HepG2 (cell line): ENCODE measurements at regions not wholly inside any gene's neighbourhood (a gene's known extent, or its start where the extent isn't known, plus 50 kb on each side); places are given as distances from the start of the nearest gene placed in this dataset.

Experiments
- ATAC-seq: fragments of 200-7000 bp; cut with Tn5 transposase; 3 replicates; pipeline ENCODE4 v1.9.1; 2020; ENCODE audit warnings: mild to moderate bottlenecking, moderate library complexity
- BruUV-seq: library from RNA; stranded (reverse); fragments of 400-500 nt; replicated peaks from 2 replicates; lab custom pipeline; 2021; lab: Mats Ljungman, UMichigan
- CTCF ChIA-PET: fragments of 300-600 bp; formaldehyde crosslinking; extraction: SDS; loops from one replicate; lab custom pipeline; 2021; ENCODE audit warnings: low total read pairs, inconsistent platforms, low intra/inter-chr PET ratio; lab: Yijun Ruan, JAX
- POLR2A ChIA-PET: fragments of 350-600 bp; sonication (Branson Sonifier 250); formaldehyde crosslinking; loops from one replicate; lab custom pipeline; 2020; ENCODE audit warnings: antibody characterized with exemption, inconsistent platforms; lab: Yijun Ruan, JAX
- DNase-seq: peaks from one replicate; pipeline ENCODE4 v3.0.0-alpha.2; 2015; ENCODE audit warnings: low spot score
- FAIRE-seq: peaks from 3 replicates; lab custom pipeline; 2011; peaks lifted over from hg19 to GRCh38; lab: Jason Lieb, UNC
- H2AFZ ChIP-seq: one replicate; pipeline ENCODE4 v1.6.1; 2011; ENCODE audit warnings: low read length, inconsistent platforms
- H3K27ac ChIP-seq: fragments of 300-600 bp; 3 replicates; pipeline ENCODE4 v1.8.0; 2011; ENCODE audit warnings: mixed run types, mild to moderate bottlenecking, mixed read lengths, low read length, inconsistent platforms; ENCODE audit not compliant: insufficient read depth; ENCODE audit errors: extremely low read length
- H3K27me3 ChIP-seq, 2 experiments: fragments of 200-600 bp in 1 of 2; 2 replicates in 1 of 2; 3 replicates in 1 of 2; pipeline versions ENCODE4 v1.6.0 to v1.8.0; 2011; ENCODE audit warnings: low read length in 2 of 2, mild to moderate bottlenecking in 2 of 2, moderate library complexity in 2 of 2, inconsistent platforms in 1 of 2; ENCODE audit not compliant: insufficient read depth in 2 of 2, control insufficient read depth in 1 of 2
- H3K36me3 ChIP-seq, 2 experiments: fragments of 200-600 bp in 1 of 2; replicated peaks in 1 of 2; 2 replicates in 1 of 2; 3 replicates in 1 of 2; pipeline versions ENCODE4 v1.5.1 to v1.8.0; 2011; ENCODE audit warnings: low read length in 2 of 2, inconsistent platforms in 1 of 2; ENCODE audit not compliant: insufficient read depth in 2 of 2, control insufficient read depth in 1 of 2
- H3K4me1 ChIP-seq: 2 replicates; pipeline ENCODE4 v1.5.1; 2012; ENCODE audit warnings: low read length, inconsistent platforms; ENCODE audit not compliant: insufficient read depth
- H3K4me2 ChIP-seq: 2 replicates; pipeline ENCODE4 v1.6.0; 2011; ENCODE audit warnings: low read depth, low read length, inconsistent platforms
- H3K4me3 ChIP-seq, 3 experiments: fragments of 200-600 bp in 1 of 3; sonication (generic), shearing (Covaris generic) in 1 of 3; replicated peaks in 1 of 3; 2 replicates each; pipeline ENCODE4 v1.5.1; 2011 to 2016; ENCODE audit warnings: low read length in 3 of 3, inconsistent platforms in 2 of 3, low read depth in 2 of 3, mild to moderate bottlenecking in 2 of 3, control low read depth in 1 of 3, mixed read lengths in 1 of 3; ENCODE audit not compliant: insufficient read depth in 1 of 3
- H3K79me2 ChIP-seq: one replicate; pipeline ENCODE4 v1.6.1; 2011; ENCODE audit warnings: low read length, inconsistent platforms; ENCODE audit not compliant: insufficient read depth
- H3K9ac ChIP-seq: 2 replicates; pipeline ENCODE4 v1.6.0; 2011; ENCODE audit warnings: mild to moderate bottlenecking, low read depth, low read length, inconsistent platforms; ENCODE audit not compliant: insufficient read depth
- H3K9me3 ChIP-seq: 2 replicates; pipeline ENCODE4 v1.5.1; 2012; ENCODE audit warnings: mild to moderate bottlenecking, low read length
- H4K20me1 ChIP-seq: 2 replicates; pipeline ENCODE4 v1.6.0; 2011; ENCODE audit warnings: inconsistent platforms, mild to moderate bottlenecking, low read length, moderate library complexity; ENCODE audit not compliant: insufficient read depth
- ADNP ChIP-seq: sonication (generic); formaldehyde crosslinking; IDR thresholded peaks from 2 replicates; pipeline ENCODE4 v1.4.0; 2020; ENCODE audit warnings: missing genetic modification reagents
- CCAR2 ChIP-seq: fragments of 200-400 bp; formaldehyde crosslinking; optimal IDR thresholded peaks from 2 replicates; pipeline ENCODE3; 2018; ENCODE audit warnings: low read depth, mild to moderate bottlenecking, low read length, moderate library complexity
- FOXJ3 ChIP-seq: sonication (generic); formaldehyde crosslinking; IDR thresholded peaks from 2 replicates; pipeline ENCODE4 v1.4.0; 2020; ENCODE audit warnings: missing genetic modification reagents, mild to moderate bottlenecking, borderline replicate concordance
- HOXA7 ChIP-seq: sonication (generic); formaldehyde crosslinking; IDR thresholded peaks from 2 replicates; pipeline ENCODE4 v1.8.1; 2022; ENCODE audit warnings: mild to moderate bottlenecking, missing genetic modification reagents, moderate library complexity
- KLF9 ChIP-seq: IDR thresholded peaks from 2 replicates; pipeline ENCODE4 v1.6.1; 2016; ENCODE audit warnings: low read depth
- MYPOP ChIP-seq: sonication (generic); formaldehyde crosslinking; IDR thresholded peaks from 2 replicates; pipeline ENCODE4 v1.8.1; 2023; ENCODE audit warnings: mild to moderate bottlenecking, moderate library complexity, missing genetic modification reagents
- NCOR1 ChIP-seq: fragments of 200-600 bp; sonication (generic); IDR thresholded peaks from 2 replicates; pipeline ENCODE4 v1.7.0; 2017; ENCODE audit warnings: antibody characterized with exemption, low read length, borderline replicate concordance
- PCBP2 ChIP-seq: fragments of 200-400 bp; formaldehyde crosslinking; optimal IDR thresholded peaks from 2 replicates; pipeline ENCODE3; 2018; ENCODE audit warnings: low read length, low read depth; ENCODE audit not compliant: poor library complexity, severe bottlenecking
- SMC3 ChIP-seq: IDR thresholded peaks from 2 replicates; pipeline ENCODE4 v1.6.1; 2011; ENCODE audit warnings: low read length, improper control_type of control experiment
- STAG1 ChIP-seq: sonication (generic); formaldehyde crosslinking; IDR thresholded peaks from 2 replicates; pipeline ENCODE4 v1.4.0; 2020; ENCODE audit warnings: missing genetic modification reagents
- WIZ ChIP-seq: sonication (generic); formaldehyde crosslinking; IDR thresholded peaks from 2 replicates; pipeline ENCODE4 v1.5.1; 2020; ENCODE audit warnings: mild to moderate bottlenecking, missing genetic modification reagents
- ZBTB7A ChIP-seq: sonication (generic); formaldehyde crosslinking; IDR thresholded peaks from 2 replicates; pipeline ENCODE4 v1.8.0; 2022; ENCODE audit warnings: mild to moderate bottlenecking, missing genetic modification reagents
- ZFX ChIP-seq: sonication (generic); formaldehyde crosslinking; IDR thresholded peaks from 2 replicates; pipeline ENCODE4 v1.4.0; 2020; ENCODE audit warnings: mild to moderate bottlenecking, low read depth, missing genetic modification reagents, moderate library complexity
- ZNF564 ChIP-seq: sonication (generic); formaldehyde crosslinking; IDR thresholded peaks from 2 replicates; pipeline ENCODE4 v1.8.1; 2023; ENCODE audit warnings: mild to moderate bottlenecking, missing genetic modification reagents
- WGBS: methylation state at CpG from one replicate; pipeline ENCODE4 v1.1.6; 2017; ENCODE audit warnings: low lambda C conversion rate; 5-methylcytosine and 5-hydroxymethylcytosine counted together
- in situ Hi-C: cut with HindIII; loops from 2 replicates; pipeline ENCODE4 v1.10.0; 2017; ENCODE audit warnings: low pct_unique_long_range_greater_than_20kb; ENCODE audit not compliant: extremely low pct_ligation_motif_present
- intact Hi-C: fragments of 100-400 bp; cut with micrococcal nuclease; formaldehyde crosslinking; loops from one replicate; pipeline ENCODE4 v1.10.0; 2022; ENCODE audit not compliant: unreplicated experiment
- TF ChIP-seq, protein P1 (sequence below), 2 experiments: IDR thresholded peaks; 2 replicates each; pipeline ENCODE4 v1.6.1; 2011 to 2012; ENCODE audit warnings: low read length in 2 of 2, borderline replicate concordance in 1 of 2, low read depth in 1 of 2, mild to moderate bottlenecking in 1 of 2, moderate library complexity in 1 of 2
- TF ChIP-seq, protein P2 (sequence below): sonication (generic); formaldehyde crosslinking; IDR thresholded peaks from 2 replicates; pipeline ENCODE4 v1.5.0; 2020; ENCODE audit warnings: mild to moderate bottlenecking, missing genetic modification reagents, moderate library complexity

DNA sequence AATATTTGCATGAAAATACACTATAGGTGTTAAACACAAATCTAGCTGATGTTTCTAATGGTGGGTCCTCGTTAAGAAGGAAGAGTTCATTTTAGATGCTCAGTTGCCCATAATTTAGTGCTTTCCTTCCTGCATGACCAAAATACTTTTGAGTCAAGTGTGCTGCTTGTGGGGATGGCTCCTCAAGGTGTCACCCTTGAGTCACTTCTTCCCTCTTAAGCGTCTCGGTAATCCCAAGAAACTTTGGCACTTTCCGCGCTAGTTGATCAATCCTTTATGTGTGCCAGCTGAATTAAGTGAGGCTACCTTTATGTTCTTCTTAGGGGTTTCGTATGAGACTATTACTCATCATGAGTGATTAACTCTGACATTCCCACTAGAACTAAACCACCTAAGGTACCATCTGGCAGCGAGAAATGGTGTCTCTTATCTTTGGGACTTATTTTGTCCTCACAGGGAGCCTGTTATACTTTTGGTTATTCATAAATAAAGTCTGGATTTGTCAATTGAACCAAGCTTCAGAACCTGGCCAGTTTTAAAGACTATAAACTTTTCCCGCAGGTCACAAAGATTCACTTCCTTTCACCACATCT is 106.8 kb downstream of the NHLRC3 start:
- Histone ChIP-seq H3K27me3 (no peaks in the 10 kb centered on the region), H3K4me1 (no peaks in the 10 kb centered on the region), H3K9ac (no peak overlapping the region), H3K27ac (no peak overlapping the region), H3K36me3 (no peaks in the 10 kb centered on the region), H3K79me2 (no peaks in the 10 kb centered on the region), H2AFZ (no peak overlapping the region), H3K4me2 (no peak overlapping the region), H4K20me1 (no peaks in the 10 kb centered on the region), H3K9me3 (no peaks in the 10 kb centered on the region), H3K4me3 (no peak overlapping the region)
- intact Hi-C loops = loop anchor here (1.0 to 5.0 kb wide), 2 partner anchors 117 to 467 kb away; no protein-coding TSS in a partner anchor
- BruUV-seq = no TSS peak
- POLR2A ChIA-PET = no interaction called here
- CTCF ChIA-PET = no interaction called here
- FAIRE-seq (no peak), DNase-seq (no peak), ATAC-seq (peak; percentile 44; the same call in 1 of the 3 replicates)
- in situ Hi-C loops = no loop called here
- 21% methylated on average over 8 of the region's 8 CpGs for WGBS
- no peak for TF ChIP-seq KLF9 (CRISPR knock-in tag)
- TF ChIP-seq NCOR1 = no peak
- TF ChIP-seq STAG1 (CRISPR knock-in tag) = peak; percentile 55
- TF ChIP-seq MYPOP = no peak
- no peak for TF ChIP-seq WIZ (CRISPR knock-in tag)
- TF ChIP-seq ZBTB7A (CRISPR knock-in tag) = no peak
- no peak for TF ChIP-seq PCBP2
- no peak for TF ChIP-seq HOXA7 (CRISPR knock-in tag)
- TF ChIP-seq SMC3 = peak; percentile 19; the same call in 1 of the 2 replicates
- TF ChIP-seq ZNF564 = no peak
- no peak for TF ChIP-seq CCAR2
- no peak for TF ChIP-seq ZFX (CRISPR knock-in tag)
- TF ChIP-seq, protein P1, sequence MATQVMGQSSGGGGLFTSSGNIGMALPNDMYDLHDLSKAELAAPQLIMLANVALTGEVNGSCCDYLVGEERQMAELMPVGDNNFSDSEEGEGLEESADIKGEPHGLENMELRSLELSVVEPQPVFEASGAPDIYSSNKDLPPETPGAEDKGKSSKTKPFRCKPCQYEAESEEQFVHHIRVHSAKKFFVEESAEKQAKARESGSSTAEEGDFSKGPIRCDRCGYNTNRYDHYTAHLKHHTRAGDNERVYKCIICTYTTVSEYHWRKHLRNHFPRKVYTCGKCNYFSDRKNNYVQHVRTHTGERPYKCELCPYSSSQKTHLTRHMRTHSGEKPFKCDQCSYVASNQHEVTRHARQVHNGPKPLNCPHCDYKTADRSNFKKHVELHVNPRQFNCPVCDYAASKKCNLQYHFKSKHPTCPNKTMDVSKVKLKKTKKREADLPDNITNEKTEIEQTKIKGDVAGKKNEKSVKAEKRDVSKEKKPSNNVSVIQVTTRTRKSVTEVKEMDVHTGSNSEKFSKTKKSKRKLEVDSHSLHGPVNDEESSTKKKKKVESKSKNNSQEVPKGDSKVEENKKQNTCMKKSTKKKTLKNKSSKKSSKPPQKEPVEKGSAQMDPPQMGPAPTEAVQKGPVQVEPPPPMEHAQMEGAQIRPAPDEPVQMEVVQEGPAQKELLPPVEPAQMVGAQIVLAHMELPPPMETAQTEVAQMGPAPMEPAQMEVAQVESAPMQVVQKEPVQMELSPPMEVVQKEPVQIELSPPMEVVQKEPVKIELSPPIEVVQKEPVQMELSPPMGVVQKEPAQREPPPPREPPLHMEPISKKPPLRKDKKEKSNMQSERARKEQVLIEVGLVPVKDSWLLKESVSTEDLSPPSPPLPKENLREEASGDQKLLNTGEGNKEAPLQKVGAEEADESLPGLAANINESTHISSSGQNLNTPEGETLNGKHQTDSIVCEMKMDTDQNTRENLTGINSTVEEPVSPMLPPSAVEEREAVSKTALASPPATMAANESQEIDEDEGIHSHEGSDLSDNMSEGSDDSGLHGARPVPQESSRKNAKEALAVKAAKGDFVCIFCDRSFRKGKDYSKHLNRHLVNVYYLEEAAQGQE (IDR thresholded peaks at IDR 0.05; ENCODE audit: borderline replicate concordance in 1 of 2, low read depth in 1 of 2, low read length in 2 of 2) = no peak
- TF ChIP-seq ADNP (CRISPR knock-in tag) = no peak
- TF ChIP-seq, protein P2, sequence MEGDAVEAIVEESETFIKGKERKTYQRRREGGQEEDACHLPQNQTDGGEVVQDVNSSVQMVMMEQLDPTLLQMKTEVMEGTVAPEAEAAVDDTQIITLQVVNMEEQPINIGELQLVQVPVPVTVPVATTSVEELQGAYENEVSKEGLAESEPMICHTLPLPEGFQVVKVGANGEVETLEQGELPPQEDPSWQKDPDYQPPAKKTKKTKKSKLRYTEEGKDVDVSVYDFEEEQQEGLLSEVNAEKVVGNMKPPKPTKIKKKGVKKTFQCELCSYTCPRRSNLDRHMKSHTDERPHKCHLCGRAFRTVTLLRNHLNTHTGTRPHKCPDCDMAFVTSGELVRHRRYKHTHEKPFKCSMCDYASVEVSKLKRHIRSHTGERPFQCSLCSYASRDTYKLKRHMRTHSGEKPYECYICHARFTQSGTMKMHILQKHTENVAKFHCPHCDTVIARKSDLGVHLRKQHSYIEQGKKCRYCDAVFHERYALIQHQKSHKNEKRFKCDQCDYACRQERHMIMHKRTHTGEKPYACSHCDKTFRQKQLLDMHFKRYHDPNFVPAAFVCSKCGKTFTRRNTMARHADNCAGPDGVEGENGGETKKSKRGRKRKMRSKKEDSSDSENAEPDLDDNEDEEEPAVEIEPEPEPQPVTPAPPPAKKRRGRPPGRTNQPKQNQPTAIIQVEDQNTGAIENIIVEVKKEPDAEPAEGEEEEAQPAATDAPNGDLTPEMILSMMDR (CRISPR knock-in tag) = peak; percentile 61
- no peak for TF ChIP-seq FOXJ3 (CRISPR knock-in tag)
